DND-41 (cell line): ENCODE measurements at regions not wholly inside any gene's neighbourhood (a gene's known extent, or its start where the extent isn't known, plus 50 kb on each side); places are given as distances from the start of the nearest gene placed in this dataset.

Source experiments
- EZH2 ChIP-seq: IDR thresholded peaks from 3 replicates; pipeline ENCODE4 v1.6.1; 2012; ENCODE audit warnings: borderline replicate concordance, low read depth, mild to moderate bottlenecking, moderate library complexity, low read length, inconsistent platforms; ENCODE audit not compliant: severe bottlenecking
- TF ChIP-seq, protein P1 (sequence below): IDR thresholded peaks from 2 replicates; pipeline ENCODE4 v1.5.1; 2012; ENCODE audit warnings: borderline replicate concordance, low read length, moderate library complexity, mild to moderate bottlenecking; ENCODE audit not compliant: poor library complexity, severe bottlenecking; ENCODE audit errors: extremely low read depth

DNA sequence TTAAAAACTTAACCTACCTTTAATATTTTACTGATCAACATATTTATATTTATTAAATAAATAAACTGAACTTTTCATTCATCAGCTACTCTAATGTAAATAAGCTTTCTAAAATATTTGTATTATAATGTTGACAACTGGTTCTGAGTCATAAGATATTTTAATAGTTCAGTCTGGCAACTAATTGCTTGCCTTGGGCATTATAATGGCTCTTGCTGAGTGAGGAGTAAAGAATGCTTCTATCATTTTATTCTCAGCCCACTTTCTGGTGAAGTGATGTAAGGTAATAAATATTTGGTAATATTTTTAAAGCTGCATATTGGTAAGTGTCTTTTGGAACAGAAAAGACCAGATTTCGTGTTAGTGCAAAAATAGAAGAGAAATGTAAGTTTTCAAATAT lies 81.5 kb downstream of the DIPK2A start:
- TF ChIP-seq, protein P1, sequence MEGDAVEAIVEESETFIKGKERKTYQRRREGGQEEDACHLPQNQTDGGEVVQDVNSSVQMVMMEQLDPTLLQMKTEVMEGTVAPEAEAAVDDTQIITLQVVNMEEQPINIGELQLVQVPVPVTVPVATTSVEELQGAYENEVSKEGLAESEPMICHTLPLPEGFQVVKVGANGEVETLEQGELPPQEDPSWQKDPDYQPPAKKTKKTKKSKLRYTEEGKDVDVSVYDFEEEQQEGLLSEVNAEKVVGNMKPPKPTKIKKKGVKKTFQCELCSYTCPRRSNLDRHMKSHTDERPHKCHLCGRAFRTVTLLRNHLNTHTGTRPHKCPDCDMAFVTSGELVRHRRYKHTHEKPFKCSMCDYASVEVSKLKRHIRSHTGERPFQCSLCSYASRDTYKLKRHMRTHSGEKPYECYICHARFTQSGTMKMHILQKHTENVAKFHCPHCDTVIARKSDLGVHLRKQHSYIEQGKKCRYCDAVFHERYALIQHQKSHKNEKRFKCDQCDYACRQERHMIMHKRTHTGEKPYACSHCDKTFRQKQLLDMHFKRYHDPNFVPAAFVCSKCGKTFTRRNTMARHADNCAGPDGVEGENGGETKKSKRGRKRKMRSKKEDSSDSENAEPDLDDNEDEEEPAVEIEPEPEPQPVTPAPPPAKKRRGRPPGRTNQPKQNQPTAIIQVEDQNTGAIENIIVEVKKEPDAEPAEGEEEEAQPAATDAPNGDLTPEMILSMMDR: no peak
- TF ChIP-seq EZH2: no peak
